ENCODE measurements at regions not wholly inside any gene's neighbourhood (a gene's known extent, or its start where the extent isn't known, plus 50 kb on each side); places are given as distances from the start of the nearest gene placed in this dataset.

GRCh38 chr9:89869793-89870580 lies 265.2 kb downstream of the GADD45G start:
- no peak for FAIRE-seq
- TF ChIP-seq EZH2 (IDR thresholded peaks at IDR 0.05; ENCODE audit: low read length): no peak
- TF ChIP-seq, protein P1, sequence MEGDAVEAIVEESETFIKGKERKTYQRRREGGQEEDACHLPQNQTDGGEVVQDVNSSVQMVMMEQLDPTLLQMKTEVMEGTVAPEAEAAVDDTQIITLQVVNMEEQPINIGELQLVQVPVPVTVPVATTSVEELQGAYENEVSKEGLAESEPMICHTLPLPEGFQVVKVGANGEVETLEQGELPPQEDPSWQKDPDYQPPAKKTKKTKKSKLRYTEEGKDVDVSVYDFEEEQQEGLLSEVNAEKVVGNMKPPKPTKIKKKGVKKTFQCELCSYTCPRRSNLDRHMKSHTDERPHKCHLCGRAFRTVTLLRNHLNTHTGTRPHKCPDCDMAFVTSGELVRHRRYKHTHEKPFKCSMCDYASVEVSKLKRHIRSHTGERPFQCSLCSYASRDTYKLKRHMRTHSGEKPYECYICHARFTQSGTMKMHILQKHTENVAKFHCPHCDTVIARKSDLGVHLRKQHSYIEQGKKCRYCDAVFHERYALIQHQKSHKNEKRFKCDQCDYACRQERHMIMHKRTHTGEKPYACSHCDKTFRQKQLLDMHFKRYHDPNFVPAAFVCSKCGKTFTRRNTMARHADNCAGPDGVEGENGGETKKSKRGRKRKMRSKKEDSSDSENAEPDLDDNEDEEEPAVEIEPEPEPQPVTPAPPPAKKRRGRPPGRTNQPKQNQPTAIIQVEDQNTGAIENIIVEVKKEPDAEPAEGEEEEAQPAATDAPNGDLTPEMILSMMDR (optimal IDR thresholded peaks at IDR 0.05 in 1 of 3, IDR thresholded peaks at IDR 0.05 in 1 of 3, conservative IDR thresholded peaks at IDR 0.05 in 1 of 3; ENCODE audit: extremely low read depth in 1 of 3, insufficient read depth in 2 of 3, low read length in 3 of 3): no peak

GRCh38 chr9:89871871-89872331 lies 267.1 kb downstream of the GADD45G start:
- Histone ChIP-seq H3K9me1 (ENCODE audit: control insufficient read depth, extremely low read depth, insufficient read depth, low read length) (no peaks in the 10 kb centered on the region), H3K27me3 (ENCODE audit: control insufficient read depth, extremely low read depth, insufficient read depth, low read length) (peaks cover 4% of the 10 kb centered on the region), H3K79me2 (ENCODE audit: control insufficient read depth, insufficient read depth, low read length) (no peaks in the 10 kb centered on the region), H3K27ac (ENCODE audit: control insufficient read depth, insufficient read depth, low read length) (no peak overlapping the region), H2AFZ (ENCODE audit: control insufficient read depth, low read length) (no peak overlapping the region), H4K20me1 (ENCODE audit: control insufficient read depth, extremely low read depth, insufficient read depth, low read length) (no peaks in the 10 kb centered on the region), H3K9ac (ENCODE audit: control insufficient read depth, extremely low read depth, insufficient read depth, low read length) (no peak overlapping the region), H3K9me3 (ENCODE audit: control insufficient read depth, low read depth, low read length) (no peaks in the 10 kb centered on the region), H3K4me3 (ENCODE audit: control insufficient read depth in 2 of 3, extremely low read depth in 1 of 3, insufficient read depth in 2 of 3, low read depth in 1 of 3, low read length in 3 of 3) (no peak overlapping the region), H3K4me1 (ENCODE audit: control insufficient read depth, extremely low read depth, insufficient read depth, low read length) (no peaks in the 10 kb centered on the region), H3K36me3 (ENCODE audit: control insufficient read depth in 2 of 2, extremely low read depth in 1 of 2, insufficient read depth in 2 of 2, low read length in 2 of 2) (no peaks in the 10 kb centered on the region), H3K4me2 (ENCODE audit: control insufficient read depth, extremely low read depth, insufficient read depth, low read depth, low read length) (no peak overlapping the region)
- DNase-seq (ENCODE audit: low read depth, low spot score) (no peak), FAIRE-seq (no peak)
- no peak for TF ChIP-seq EZH2 (IDR thresholded peaks at IDR 0.05; ENCODE audit: low read length)
- TF ChIP-seq, protein P1 (optimal IDR thresholded peaks at IDR 0.05 in 1 of 3, IDR thresholded peaks at IDR 0.05 in 1 of 3, conservative IDR thresholded peaks at IDR 0.05 in 1 of 3; ENCODE audit: extremely low read depth in 1 of 3, insufficient read depth in 2 of 3, low read length in 3 of 3): no peak
- dilution Hi-C loops (cut with MboI; ENCODE audit: extremely low pct_ligation_motif_present, low sequenced_read_pairs): no loop called here

More at GRCh38 chr9:89869793-89870580, 265.2 kb downstream of the GADD45G start:
- Histone ChIP-seq H3K9me3 (ENCODE audit: control insufficient read depth, low read depth, low read length) (no peaks in the 10 kb centered on the region), H3K4me3 (ENCODE audit: control insufficient read depth in 2 of 3, extremely low read depth in 1 of 3, insufficient read depth in 2 of 3, low read depth in 1 of 3, low read length in 3 of 3) (no peak overlapping the region), H3K79me2 (ENCODE audit: control insufficient read depth, insufficient read depth, low read length) (no peaks in the 10 kb centered on the region), H4K20me1 (ENCODE audit: control insufficient read depth, extremely low read depth, insufficient read depth, low read length) (no peaks in the 10 kb centered on the region), H3K27ac (ENCODE audit: control insufficient read depth, insufficient read depth, low read length) (no peak overlapping the region), H3K27me3 (ENCODE audit: control insufficient read depth, extremely low read depth, insufficient read depth, low read length) (peaks cover 4% of the 10 kb centered on the region), H3K9me1 (ENCODE audit: control insufficient read depth, extremely low read depth, insufficient read depth, low read length) (no peaks in the 10 kb centered on the region), H3K4me1 (ENCODE audit: control insufficient read depth, extremely low read depth, insufficient read depth, low read length) (no peaks in the 10 kb centered on the region), H3K4me2 (ENCODE audit: control insufficient read depth, extremely low read depth, insufficient read depth, low read depth, low read length) (no peak overlapping the region), H3K9ac (ENCODE audit: control insufficient read depth, extremely low read depth, insufficient read depth, low read length) (no peak overlapping the region), H2AFZ (ENCODE audit: control insufficient read depth, low read length) (no peak overlapping the region), H3K36me3 (ENCODE audit: control insufficient read depth in 2 of 2, extremely low read depth in 1 of 2, insufficient read depth in 2 of 2, low read length in 2 of 2) (no peaks in the 10 kb centered on the region)
- no peak for DNase-seq (ENCODE audit: low read depth, low spot score)
- dilution Hi-C loops (cut with MboI; ENCODE audit: extremely low pct_ligation_motif_present, low sequenced_read_pairs): no loop called here

Measured in keratinocyte (primary cell).